H1 (cell line): ENCODE measurements at regions not wholly inside any gene's neighbourhood (a gene's known extent, or its start where the extent isn't known, plus 50 kb on each side); places are given as distances from the start of the nearest gene placed in this dataset.
"Not testable (repeated sequence)": the region's sequence is repeated elsewhere in the genome, so short reads cannot be mapped to it uniquely, and the experiment has no call there.

Experiments
- CTCF ChIA-PET: fragments of 300-600 bp; sonication (Branson Sonifier 250); formaldehyde crosslinking; loops from one replicate; lab custom pipeline; 2021; ENCODE audit not compliant: partially characterized antibody; lab: Charles Lee
- POLR2A ChIA-PET: fragments of 300-600 bp; sonication (Branson Sonifier 250); formaldehyde crosslinking; loops from one replicate; lab custom pipeline; 2021; ENCODE audit warnings: inconsistent platforms; ENCODE audit not compliant: partially characterized antibody; lab: Charles Lee
- DNase-seq, 2 experiments: peaks; one replicate each; pipeline versions ENCODE4 v3.0.0 to v3.0.0-alpha.2; 2010 to 2022; ENCODE audit warnings: low spot score in 2 of 2, low read depth in 1 of 2, mixed read lengths in 1 of 2
- FAIRE-seq: peaks from 2 replicates; lab custom pipeline; 2011; peaks lifted over from hg19 to GRCh38; lab: Jason Lieb, UNC
- H2AFZ ChIP-seq: 2 replicates; pipeline ENCODE4 v1.8.1; 2012; ENCODE audit warnings: low read length, inconsistent platforms
- H2AK5ac ChIP-seq: 2 replicates; pipeline ENCODE4 v1.6.1; 2013; ENCODE audit warnings: low read depth, low read length
- H2BK120ac ChIP-seq: replicated peaks from 2 replicates; pipeline ENCODE3; 2013; ENCODE audit warnings: low read depth, low read length, inconsistent platforms
- H2BK12ac ChIP-seq: 2 replicates; pipeline ENCODE4 v1.6.1; 2013; ENCODE audit warnings: low read depth, low read length
- H2BK15ac ChIP-seq: 2 replicates; pipeline ENCODE4 v1.6.1; 2013; ENCODE audit warnings: low read length
- H2BK20ac ChIP-seq: 2 replicates; pipeline ENCODE4 v1.6.1; 2013; ENCODE audit warnings: low read length
- H2BK5ac ChIP-seq: 2 replicates; pipeline ENCODE4 v1.6.1; 2013; ENCODE audit warnings: low read depth, low read length
- H3K14ac ChIP-seq: 2 replicates; pipeline ENCODE4 v1.6.1; 2013; ENCODE audit warnings: inconsistent platforms; ENCODE audit not compliant: insufficient read length
- H3K18ac ChIP-seq: 2 replicates; pipeline ENCODE4 v1.6.1; 2013; ENCODE audit warnings: low read length; ENCODE audit errors: extremely low read depth
- H3K23ac ChIP-seq: 2 replicates; pipeline ENCODE4 v1.6.1; 2013; ENCODE audit warnings: inconsistent platforms; ENCODE audit not compliant: insufficient read length
- H3K23me2 ChIP-seq: 2 replicates; pipeline ENCODE4 v1.6.1; 2013; ENCODE audit warnings: low read depth, low read length
- H3K27ac ChIP-seq: 2 replicates; pipeline ENCODE4 v1.6.1; 2011; ENCODE audit warnings: low read depth, low read length, inconsistent platforms
- H3K27me3 ChIP-seq, 4 experiments: replicated peaks in 1 of 4; 1 replicate in 1 of 4; 2 replicates in 3 of 4; pipeline versions ENCODE4 v1.6.1 to v1.8.1; 2011 to 2013; ENCODE audit warnings: low read length in 3 of 4, mild to moderate bottlenecking in 3 of 4, inconsistent platforms in 2 of 4, mixed read lengths in 2 of 4, moderate library complexity in 1 of 4; ENCODE audit not compliant: control insufficient read depth in 3 of 4, insufficient read depth in 3 of 4; ENCODE audit errors: extremely low read depth in 1 of 4
- H3K36me3 ChIP-seq, 4 experiments: 2 replicates each; pipeline versions ENCODE4 v1.6.1 to v1.8.1; 2011 to 2013; ENCODE audit warnings: mild to moderate bottlenecking in 4 of 4, low read length in 3 of 4, moderate library complexity in 2 of 4, control low read depth in 1 of 4, inconsistent platforms in 1 of 4; ENCODE audit not compliant: insufficient read depth in 4 of 4, control insufficient read depth in 2 of 4
- H3K4ac ChIP-seq: replicated peaks from 2 replicates; pipeline ENCODE3; 2013; ENCODE audit warnings: low read length, low read depth, mixed read lengths, inconsistent platforms; ENCODE audit not compliant: insufficient read length
- H3K4me1 ChIP-seq, 4 experiments: replicated peaks in 1 of 4; 1 replicate in 1 of 4; 2 replicates in 3 of 4; pipeline versions ENCODE4 v1.6.1 to v1.8.1; 2011 to 2013; ENCODE audit warnings: low read length in 3 of 4, inconsistent platforms in 2 of 4, mixed read lengths in 1 of 4; ENCODE audit not compliant: insufficient read depth in 4 of 4, control insufficient read depth in 3 of 4
- H3K4me2 ChIP-seq, 2 experiments: 2 replicates each; pipeline versions ENCODE4 v1.6.1 to v1.8.1; 2011 to 2013; ENCODE audit warnings: low read depth in 2 of 2, low read length in 2 of 2, control low read depth in 1 of 2, inconsistent platforms in 1 of 2, mild to moderate bottlenecking in 1 of 2; ENCODE audit not compliant: insufficient read depth in 1 of 2
- H3K4me3 ChIP-seq, 4 experiments: fragments of 200-600, 300-600 bp in 1 of 4; sonication (generic), shearing (Covaris generic), sonication (Bioruptor Twin) in 1 of 4; 2 replicates each; pipeline versions ENCODE4 v1.5.1 to v1.8.1; 2011 to 2016; ENCODE audit warnings: low read length in 4 of 4, low read depth in 3 of 4, control low read depth in 2 of 4, inconsistent platforms in 2 of 4, mild to moderate bottlenecking in 2 of 4, mixed read lengths in 1 of 4, moderate library complexity in 1 of 4; ENCODE audit not compliant: insufficient read depth in 2 of 4; ENCODE audit errors: extremely low read depth in 1 of 4
- H3K56ac ChIP-seq: replicated peaks from 2 replicates; pipeline ENCODE3; 2013; ENCODE audit warnings: low read depth, mild to moderate bottlenecking, mixed read lengths, low read length, inconsistent platforms; ENCODE audit not compliant: insufficient read length
- H3K79me1 ChIP-seq: 2 replicates; pipeline ENCODE4 v1.6.1; 2013; ENCODE audit warnings: low read depth, low read length, control low read depth
- H3K79me2 ChIP-seq, 2 experiments: 2 replicates each; pipeline versions ENCODE4 v1.6.1 to v1.8.1; 2012 to 2013; ENCODE audit warnings: low read length in 2 of 2, mild to moderate bottlenecking in 2 of 2, inconsistent platforms in 1 of 2; ENCODE audit not compliant: insufficient read depth in 2 of 2, control insufficient read depth in 1 of 2
- H3K9ac ChIP-seq, 4 experiments: replicated peaks in 1 of 4; 1 replicate in 1 of 4; 2 replicates in 3 of 4; pipeline versions ENCODE4 v1.6.1 to v1.8.1; 2011 to 2013; ENCODE audit warnings: low read depth in 3 of 4, low read length in 3 of 4, control low read depth in 2 of 4, mild to moderate bottlenecking in 2 of 4, moderate library complexity in 2 of 4, inconsistent platforms in 1 of 4; ENCODE audit errors: extremely low read depth in 1 of 4
- H3K9me3 ChIP-seq, 2 experiments: 2 replicates each; pipeline versions ENCODE4 v1.6.1 to v1.8.1; 2012 to 2013; ENCODE audit warnings: mild to moderate bottlenecking in 2 of 2, moderate library complexity in 2 of 2, control low read depth in 1 of 2, inconsistent platforms in 1 of 2, low read depth in 1 of 2, low read length in 1 of 2, mixed read lengths in 1 of 2; ENCODE audit not compliant: insufficient read depth in 2 of 2
- H4K20me1 ChIP-seq, 2 experiments: replicated peaks in 1 of 2; 2 replicates each; pipeline versions ENCODE3 to v1.8.1; 2011 to 2013; ENCODE audit warnings: inconsistent platforms in 2 of 2, low read length in 2 of 2, mild to moderate bottlenecking in 1 of 2; ENCODE audit not compliant: insufficient read depth in 2 of 2, control insufficient read depth in 1 of 2
- H4K5ac ChIP-seq: 2 replicates; pipeline ENCODE4 v1.6.1; 2013; ENCODE audit warnings: low read length, low read depth, mixed read lengths, inconsistent platforms; ENCODE audit not compliant: insufficient read length
- H4K8ac ChIP-seq: 2 replicates; pipeline ENCODE4 v1.8.0; 2013; ENCODE audit warnings: mild to moderate bottlenecking, moderate library complexity, low read length, inconsistent platforms; ENCODE audit not compliant: insufficient read depth; ENCODE audit errors: extremely low read depth
- H4K91ac ChIP-seq: replicated peaks from 2 replicates; pipeline ENCODE3; 2013; ENCODE audit warnings: low read length, mixed read lengths, inconsistent platforms; ENCODE audit not compliant: insufficient read length
- WGBS, 2 experiments: shearing (Covaris generic) in 1 of 2; methylation state at CpG; one replicate each; pipeline versions ENCODE4 v1.1.6 to v1.1.7; 2013 to 2015; ENCODE audit warnings: low lambda C conversion rate in 2 of 2, mixed read lengths in 2 of 2, inconsistent platforms in 1 of 2, low coverage in 1 of 2, missing lambda C conversion rate in 1 of 2; ENCODE audit not compliant: insufficient replicate concordance in 2 of 2, insufficient coverage in 1 of 2, insufficient read length in 1 of 2; ENCODE audit errors: extremely low coverage in 1 of 2, missing lambda C conversion rate in 1 of 2; 5-methylcytosine and 5-hydroxymethylcytosine counted together

DNA sequence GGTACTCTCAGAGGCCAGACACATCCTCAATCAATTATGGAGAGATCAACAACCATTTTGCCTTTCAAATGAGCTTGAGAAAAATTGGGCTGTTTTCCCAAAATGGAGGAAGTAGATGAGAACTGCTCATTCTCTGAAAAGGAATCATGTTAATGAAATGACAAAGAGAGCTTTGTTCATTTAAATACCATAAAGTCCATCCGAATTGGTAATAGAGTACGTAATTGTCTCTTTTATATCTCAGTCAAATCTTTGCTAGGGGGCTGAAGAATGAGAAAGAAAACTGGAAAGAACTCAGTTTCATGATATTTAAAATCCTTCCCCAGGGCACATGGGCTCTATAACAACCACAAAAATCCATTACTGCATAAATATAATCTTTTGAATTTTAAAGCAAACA lies 395.6 kb upstream of the FRG2C start:
- not testable (repeated sequence) for H2BK15ac ChIP-seq, H3K27ac ChIP-seq, H3K23me2 ChIP-seq

DNA sequence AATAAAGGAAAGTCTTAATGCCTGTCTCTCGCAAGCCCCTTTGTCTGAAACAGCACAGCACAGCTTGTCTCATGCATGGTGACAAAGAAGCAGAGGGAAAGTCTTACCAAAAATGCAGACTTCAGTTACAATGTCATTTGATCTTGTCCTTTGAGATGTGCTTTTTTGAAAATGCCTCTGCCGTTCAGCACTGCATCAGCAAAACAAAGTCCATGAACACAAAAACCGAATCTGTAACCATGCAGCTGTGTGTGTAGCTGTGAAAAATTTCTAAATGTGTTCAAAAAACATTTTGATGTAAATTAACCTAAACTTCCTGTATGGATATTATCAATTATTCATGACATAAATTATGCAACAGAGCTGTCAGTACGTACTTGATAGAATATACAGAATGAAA lies 391.9 kb upstream of the FRG2C start:
- H3K79me1 ChIP-seq, H3K4me2 ChIP-seq, DNase-seq, H3K4ac ChIP-seq, H2BK12ac ChIP-seq, H2AFZ ChIP-seq, H3K4me1 ChIP-seq, H3K36me3 ChIP-seq, H3K23me2 ChIP-seq, H3K56ac ChIP-seq, H3K27ac ChIP-seq, H2BK15ac ChIP-seq, H2AK5ac ChIP-seq, H4K8ac ChIP-seq, H3K23ac ChIP-seq, H4K20me1 ChIP-seq, H3K14ac ChIP-seq, H4K5ac ChIP-seq, H2BK20ac ChIP-seq, H3K18ac ChIP-seq, H3K4me3 ChIP-seq, H4K91ac ChIP-seq, H3K27me3 ChIP-seq, H3K9me3 ChIP-seq, H2BK120ac ChIP-seq, H3K9ac ChIP-seq, H2BK5ac ChIP-seq, H3K79me2 ChIP-seq: not testable (repeated sequence)
- peak; percentile 80 for FAIRE-seq
- CTCF ChIA-PET, result interaction anchor here (0.6 to 2.5 kb wide), 5 partner anchors 8 to 770 kb away, joined by 3 to 8 read pairs (median 3); no protein-coding TSS in a partner anchor
- POLR2A ChIA-PET, result interaction anchor here (0.8 kb wide), 1 partner anchor 17 kb away, joined by 3 read pairs; no protein-coding TSS in a partner anchor
- 82% methylated on average over 4 of the region's 4 CpGs; no CpG with 5 or more reads in 1 of the 2 experiments for WGBS, 2 experiments

More for the DNA sequence above, 395.6 kb upstream of the FRG2C start:
- H3K9ac ChIP-seq, H2AK5ac ChIP-seq, H3K79me1 ChIP-seq, DNase-seq, H4K5ac ChIP-seq, H3K9me3 ChIP-seq, H2BK12ac ChIP-seq, H3K4me3 ChIP-seq, POLR2A ChIA-PET, H3K56ac ChIP-seq, H4K91ac ChIP-seq, H3K79me2 ChIP-seq, H3K27me3 ChIP-seq, H4K20me1 ChIP-seq, H2BK5ac ChIP-seq, H3K4me1 ChIP-seq, H3K4me2 ChIP-seq, H3K4ac ChIP-seq, H3K14ac ChIP-seq, H3K18ac ChIP-seq, FAIRE-seq, H3K23ac ChIP-seq, H2BK20ac ChIP-seq, H4K8ac ChIP-seq, H3K36me3 ChIP-seq, H2BK120ac ChIP-seq: not testable (repeated sequence)
- 0 out of 2 replicates have a peak overlapping the region, but pooled peaks have one; percentile 62 for H2AFZ ChIP-seq
- WGBS, 2 experiments, result 98% methylated on average over 2 of the region's 2 CpGs; no CpG with 5 or more reads in 1 of the 2 experiments
- CTCF ChIA-PET, result interaction anchor here (1.3 to 3.2 kb wide), 2 partner anchors 10 to 93 kb away, joined by 3 to 11 read pairs; no protein-coding TSS in a partner anchor
